RPMI7951 (cell line): ENCODE measurements at regions not wholly inside any gene's neighbourhood (a gene's known extent, or its start where the extent isn't known, plus 50 kb on each side); places are given as distances from the start of the nearest gene placed in this dataset.

Experiments
- DNase-seq: peaks from one replicate; pipeline ENCODE4 v3.0.0-alpha.2; 2012; ENCODE audit warnings: low read depth

DNA sequence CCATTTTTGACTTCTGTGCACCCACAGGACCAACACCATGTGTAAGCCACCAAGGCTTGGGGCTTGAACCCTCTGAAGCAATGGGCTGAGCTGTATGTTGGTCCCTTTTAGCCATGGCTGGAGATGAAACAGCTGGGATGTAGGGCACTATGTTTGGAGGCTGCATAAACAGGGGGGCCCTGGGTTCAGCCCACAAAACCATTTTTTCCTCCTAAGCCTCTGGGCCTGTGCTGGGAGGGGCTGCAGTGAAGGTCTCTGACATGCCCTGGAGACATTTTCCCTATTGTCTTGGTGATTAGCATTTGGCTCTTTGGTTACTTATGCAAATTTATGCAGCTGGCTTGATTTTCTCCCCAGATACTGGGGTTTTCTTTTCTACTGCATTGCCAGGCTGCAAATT, 144.9 kb downstream of the ZNF326 start:
- no peak for DNase-seq

- DNase-seq, result no peak
Measured at GRCh38 chr1:90135286-90135685, 140.4 kb downstream of the ZNF326 start.

GRCh38 chr1:90134175-90134955, 139.5 kb downstream of the ZNF326 start:
- no peak for DNase-seq

GRCh38 chr1:90133133-90133532, 138.2 kb downstream of the ZNF326 start:
- peak; percentile 52 for DNase-seq

GRCh38 chr1:90132306-90132705, 137.4 kb downstream of the ZNF326 start:
- no peak for DNase-seq

- DNase-seq, result no peak
Measured at GRCh38 chr1:90127288-90127953, 132.5 kb downstream of the ZNF326 start.

DNA sequence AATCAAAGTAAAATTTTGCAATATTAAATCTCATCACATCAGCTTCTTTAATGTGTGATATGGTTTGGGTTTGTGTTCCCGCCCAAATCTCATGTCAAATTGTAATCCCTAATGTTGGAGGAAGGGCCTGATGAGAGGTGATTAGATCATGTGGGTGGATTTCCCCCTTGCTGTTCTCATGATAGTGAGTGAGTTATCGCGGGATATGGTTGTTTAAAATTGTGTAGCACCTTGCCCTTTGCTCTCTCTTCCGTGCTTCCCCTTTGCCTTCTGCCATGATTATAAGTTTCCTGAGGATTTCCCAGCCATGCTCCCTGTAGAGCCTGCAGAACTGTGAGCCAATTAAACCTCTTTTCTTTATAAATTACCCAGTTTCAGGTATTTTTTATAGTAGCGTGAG, 131.9 kb downstream of the ZNF326 start:
- no peak for DNase-seq

DNA sequence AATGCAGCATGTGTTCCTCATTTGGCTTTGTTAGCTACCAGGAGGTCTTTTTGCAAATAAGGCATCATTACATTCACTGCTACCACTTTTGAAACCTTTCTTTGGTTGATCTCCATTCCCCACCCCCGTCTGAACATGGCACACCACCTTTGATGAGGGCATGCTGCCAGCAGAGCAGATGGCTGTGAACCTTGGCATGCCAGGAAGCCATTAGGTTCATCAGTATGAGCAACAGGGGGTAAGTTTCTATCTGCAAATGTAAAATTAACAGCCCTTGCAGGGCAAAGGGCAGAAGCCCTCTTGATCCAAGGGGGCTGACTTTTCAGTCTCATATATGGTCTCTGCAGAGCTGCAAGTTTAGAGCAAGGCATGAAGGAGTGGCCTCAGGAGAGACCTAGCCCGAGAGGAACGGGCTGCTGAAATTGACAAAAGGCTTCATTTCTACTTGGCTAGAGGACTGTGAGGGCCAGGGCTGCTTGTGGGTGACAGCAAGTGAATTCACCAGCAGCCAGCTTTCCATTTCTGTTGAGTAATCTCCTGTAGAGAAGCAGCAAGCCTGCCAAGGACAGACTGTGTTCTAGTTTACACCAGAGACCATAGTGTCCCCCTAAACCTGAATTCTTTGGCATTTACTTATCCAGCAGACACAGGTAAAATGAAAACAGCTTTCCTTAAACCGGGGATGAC, 127.9 kb downstream of the ZNF326 start:
- no peak for DNase-seq

DNA sequence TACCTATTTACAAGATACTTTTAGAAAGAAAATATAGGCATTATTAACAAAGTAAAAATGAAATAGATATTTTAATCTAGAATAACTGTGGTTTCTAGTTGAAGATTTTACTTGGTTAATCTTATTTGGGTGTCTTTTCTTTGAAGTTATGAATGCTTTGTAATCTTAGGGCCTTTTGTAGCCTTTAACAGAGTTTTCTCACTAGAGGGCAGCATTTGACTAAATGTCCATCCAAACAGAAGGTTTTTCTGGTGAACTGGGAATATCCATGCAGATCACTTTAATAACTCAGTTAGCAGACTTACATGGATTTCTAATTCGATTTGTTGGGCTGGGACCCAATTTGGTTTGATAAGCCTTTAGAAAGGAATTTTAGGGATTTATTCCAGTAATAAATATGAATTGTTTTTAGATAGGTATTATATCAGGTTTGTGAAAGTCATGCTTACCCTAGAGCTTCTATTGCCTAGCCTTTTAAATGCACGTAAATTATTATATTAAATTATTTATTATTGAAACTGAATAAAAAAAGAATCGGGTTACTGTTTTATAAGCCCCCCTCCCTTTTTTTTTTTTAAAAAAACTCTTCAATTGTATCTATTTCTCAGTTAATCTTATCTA, 119.7 kb downstream of the ZNF326 start:
- peak; percentile 55 for DNase-seq

- DNase-seq, result no peak
Measured at GRCh38 chr1:90107990-90108389, 113.1 kb downstream of the ZNF326 start.

DNA sequence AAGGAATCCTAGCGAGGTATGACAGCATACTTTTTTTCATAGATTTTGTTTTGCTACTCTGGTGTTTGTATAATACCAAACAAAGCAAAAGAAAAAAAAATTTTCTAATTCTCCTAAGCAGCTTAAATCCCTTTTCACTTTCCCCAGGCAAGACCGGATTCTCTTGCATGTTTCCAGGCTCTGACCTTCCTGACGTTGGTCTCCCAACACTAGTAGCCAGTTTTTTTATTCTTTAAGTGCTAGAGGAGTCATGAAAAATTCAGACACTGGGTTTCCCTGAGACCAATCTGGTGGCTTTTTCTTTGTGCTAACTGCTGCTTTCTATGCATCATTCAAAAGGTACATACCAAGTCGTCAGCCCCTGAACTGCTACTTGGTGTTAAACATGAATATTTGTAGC, 111.4 kb downstream of the ZNF326 start:
- DNase-seq, result no peak

- no peak for DNase-seq
Measured at GRCh38 chr1:90104941-90105538, 110.1 kb downstream of the ZNF326 start.

DNA sequence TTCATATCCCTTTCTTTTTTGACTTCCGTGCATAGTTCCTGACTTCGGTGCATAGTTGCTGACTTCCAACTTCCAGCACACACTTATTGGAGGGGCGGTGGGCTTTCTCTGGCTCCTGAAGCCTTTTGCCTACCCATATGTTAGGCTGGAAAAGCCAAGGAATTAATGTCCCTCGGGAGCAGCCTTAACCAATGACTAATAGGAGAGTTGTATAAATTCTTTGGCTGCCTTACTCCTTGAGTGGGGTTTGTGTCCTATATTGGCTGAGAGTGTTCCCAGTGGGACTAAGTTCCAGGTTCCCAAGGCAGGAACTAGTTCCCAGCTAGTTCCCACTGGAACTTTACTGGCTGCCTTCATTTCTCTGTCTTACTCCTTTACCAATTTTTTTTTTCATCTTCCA, 105.7 kb downstream of the ZNF326 start:
- DNase-seq, result no peak

GRCh38 chr1:90092441-90092840, 97.5 kb downstream of the ZNF326 start:
- DNase-seq, result no peak
